HEK293T (cell line): ENCODE measurements at regions not wholly inside any gene's neighbourhood (a gene's known extent, or its start where the extent isn't known, plus 50 kb on each side); places are given as distances from the start of the nearest gene placed in this dataset.

ENCODE experiments used
- CTCF ChIA-PET: fragments of 350-600 bp; formaldehyde crosslinking; extraction: SDS; loops from one replicate; lab custom pipeline; 2021; ENCODE audit warnings: antibody characterized with exemption, inconsistent platforms; lab: Yijun Ruan, JAX
- POLR2A ChIA-PET: fragments of 350-600 bp; formaldehyde crosslinking; extraction: SDS; loops from one replicate; lab custom pipeline; 2020; ENCODE audit warnings: antibody characterized with exemption, inconsistent platforms; lab: Yijun Ruan, JAX
- DNase-seq: peaks from one replicate; pipeline ENCODE4 v3.0.0; 2012; ENCODE audit warnings: mixed read lengths; ENCODE audit errors: extremely low spot score
- ARNT ChIP-seq: fragments of 450-650 bp; IDR thresholded peaks from 2 replicates; pipeline ENCODE4 v1.6.1; 2017; ENCODE audit warnings: mild to moderate bottlenecking
- BHLHE40 ChIP-seq: fragments of 450-650 bp; IDR thresholded peaks from 2 replicates; pipeline ENCODE4 v1.6.1; 2016; ENCODE audit warnings: mild to moderate bottlenecking, moderate library complexity, borderline replicate concordance
- CTBP1 ChIP-seq: fragments of 450-650 bp; IDR thresholded peaks from 2 replicates; pipeline ENCODE4 v1.6.1; 2016; ENCODE audit warnings: borderline replicate concordance
- ELF4 ChIP-seq: fragments of 450-650 bp; IDR thresholded peaks from 2 replicates; pipeline ENCODE4 v1.6.1; 2017; ENCODE audit warnings: antibody characterized with exemption
- FOXA1 ChIP-seq: fragments of 450-650 bp; IDR thresholded peaks from 2 replicates; pipeline ENCODE4 v1.6.1; 2016; ENCODE audit warnings: mild to moderate bottlenecking
- FOXK2 ChIP-seq: fragments of 450-650 bp; IDR thresholded peaks from 2 replicates; pipeline ENCODE4 v1.6.1; 2016; ENCODE audit warnings: mild to moderate bottlenecking
- FOXM1 ChIP-seq: fragments of 450-650 bp; IDR thresholded peaks from 2 replicates; pipeline ENCODE4 v1.6.1; 2017; ENCODE audit warnings: mild to moderate bottlenecking, borderline replicate concordance
- HDGF ChIP-seq: fragments of 450-650 bp; IDR thresholded peaks from 2 replicates; pipeline ENCODE4 v1.6.1; 2017; ENCODE audit warnings: antibody characterized with exemption, borderline replicate concordance
- L3MBTL2 ChIP-seq: fragments of 450-650 bp; conservative IDR thresholded peaks from 2 replicates; pipeline ENCODE4 v1.6.1; 2016; ENCODE audit warnings: mild to moderate bottlenecking
- LEF1 ChIP-seq: fragments of 450-650 bp; IDR thresholded peaks from 2 replicates; pipeline ENCODE4 v1.6.1; 2017; ENCODE audit warnings: mild to moderate bottlenecking, borderline replicate concordance
- NFRKB ChIP-seq: fragments of 450-650 bp; IDR thresholded peaks from 2 replicates; pipeline ENCODE4 v1.6.1; 2016; ENCODE audit warnings: mild to moderate bottlenecking, moderate library complexity
- PKNOX1 ChIP-seq: fragments of 450-650 bp; IDR thresholded peaks from 2 replicates; pipeline ENCODE4 v1.6.1; 2016
- SP1 ChIP-seq: fragments of 450-650 bp; IDR thresholded peaks from 2 replicates; pipeline ENCODE4 v1.6.1; 2017
- SUZ12 ChIP-seq: fragments of 450-650 bp; IDR thresholded peaks from 2 replicates; pipeline ENCODE4 v1.6.1; 2016; ENCODE audit warnings: mild to moderate bottlenecking
- TARDBP ChIP-seq: fragments of 450-650 bp; IDR thresholded peaks from 2 replicates; pipeline ENCODE4 v1.6.1; 2016
- ZNF384 ChIP-seq: fragments of 450-650 bp; IDR thresholded peaks from 2 replicates; pipeline ENCODE4 v1.6.1; 2016

DNA sequence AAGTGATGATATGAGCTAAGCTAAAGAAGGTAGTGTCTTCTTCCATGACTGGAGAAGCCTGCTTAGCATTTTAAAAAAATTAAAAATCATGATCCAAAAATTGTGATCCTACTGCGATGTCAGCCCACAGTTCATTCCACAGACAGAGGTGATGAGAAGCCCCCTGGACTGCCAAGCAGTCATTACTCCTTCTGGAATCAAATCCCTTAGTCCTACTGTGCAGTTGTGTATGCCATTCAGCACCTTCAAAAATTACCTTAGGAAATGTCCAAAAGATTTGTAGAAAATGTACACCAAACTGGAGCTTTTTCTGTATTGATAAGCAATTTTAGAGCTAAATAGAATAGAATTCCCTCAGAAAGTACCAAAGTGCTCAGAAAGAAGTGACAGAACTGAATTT, 283.5 kb upstream of the NFE2L3 start:
- CTCF ChIA-PET = no interaction called here
- POLR2A ChIA-PET = no interaction called here
- DNase-seq = no peak
- TF ChIP-seq ELF4 (no peak), ZNF384 (no peak), LEF1 (no peak), FOXK2 (no peak), HDGF (no peak), FOXA1 (no peak), SUZ12 (no peak), PKNOX1 (no peak), BHLHE40 (no peak), ARNT (no peak), NFRKB (no peak), TARDBP (no peak), FOXM1 (no peak), SP1 (no peak), L3MBTL2 (no peak), CTBP1 (no peak)

GRCh38 chr7:25870574-25870973, 281.4 kb upstream of the NFE2L3 start:
- no peak for DNase-seq
- ChIA-PET CTCF (no interaction called here), POLR2A (no interaction called here)
- TF ChIP-seq L3MBTL2 (no peak), SP1 (no peak), FOXM1 (no peak), SUZ12 (no peak), PKNOX1 (no peak), HDGF (no peak), ELF4 (no peak), ZNF384 (no peak), ARNT (no peak), BHLHE40 (no peak), CTBP1 (no peak), FOXA1 (no peak), FOXK2 (no peak), TARDBP (no peak), NFRKB (no peak), LEF1 (no peak)

GRCh38 chr7:25876092-25876491, 275.9 kb upstream of the NFE2L3 start:
- no peak for DNase-seq
- POLR2A ChIA-PET = no interaction called here
- no peak for TF ChIP-seq ARNT
- TF ChIP-seq PKNOX1 = no peak
- no peak for TF ChIP-seq BHLHE40
- no peak for TF ChIP-seq TARDBP
- TF ChIP-seq SP1 = no peak
- no peak for TF ChIP-seq FOXA1
- no peak for TF ChIP-seq CTBP1
- TF ChIP-seq SUZ12 = no peak
- TF ChIP-seq NFRKB = no peak
- CTCF ChIA-PET = no interaction called here

DNA sequence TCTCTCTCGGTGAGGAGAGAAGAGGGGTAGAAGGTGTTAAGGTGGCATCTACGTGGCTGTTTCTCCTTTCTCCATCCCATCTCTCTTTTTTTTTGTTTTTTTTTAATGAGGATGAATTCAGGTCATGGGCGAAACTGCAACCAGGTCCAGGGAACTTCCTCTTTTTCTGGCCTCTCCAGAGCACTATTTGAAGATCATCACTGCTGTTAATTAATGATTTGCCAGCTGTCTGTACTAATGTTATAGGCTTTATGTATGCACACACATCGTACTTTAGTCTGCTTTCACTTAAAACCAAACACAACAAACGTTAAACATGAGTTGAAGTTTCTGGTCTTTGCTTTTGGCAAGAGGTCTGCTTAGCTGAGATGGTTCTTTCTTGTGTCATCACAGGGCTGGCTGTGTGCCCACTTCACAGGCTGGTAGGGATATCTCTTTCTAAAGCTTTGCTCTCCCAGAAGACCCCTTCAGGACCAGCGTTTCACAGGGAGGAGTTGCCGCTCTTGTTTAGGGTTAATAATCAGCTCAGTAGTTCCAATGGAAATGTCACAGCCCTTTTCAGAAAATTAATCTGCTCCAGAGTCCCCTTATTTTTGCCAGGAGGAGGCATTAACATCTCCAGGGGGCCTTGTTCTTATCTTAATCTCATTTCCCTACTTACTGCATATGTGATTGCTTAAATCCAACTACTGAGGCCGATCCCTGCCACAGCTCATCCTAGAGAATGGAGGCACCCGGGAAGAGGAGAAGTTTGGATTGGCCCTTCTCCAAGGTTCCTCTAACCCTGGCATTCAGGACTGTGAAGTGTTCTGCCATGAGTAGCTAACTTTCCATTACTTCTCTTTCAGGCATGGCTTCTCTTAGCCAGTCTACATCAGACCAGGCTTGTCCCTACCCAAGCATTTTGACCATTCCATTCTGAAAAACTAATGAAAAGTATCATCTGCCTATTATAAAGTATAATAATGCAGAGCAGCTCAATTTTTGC, 273.9 kb upstream of the NFE2L3 start:
- ChIA-PET CTCF (no interaction called here), POLR2A (interaction anchor here (1.0 kb wide), 1 partner anchor 21 kb away, joined by 3 read pairs; no protein-coding TSS in a partner anchor)
- TF ChIP-seq SUZ12 (no peak), L3MBTL2 (no peak), HDGF (no peak), TARDBP (no peak), FOXA1 (no peak), NFRKB (no peak), FOXK2 (no peak), FOXM1 (no peak)
- no peak for DNase-seq

GRCh38 chr7:25879799-25880198, 272.2 kb upstream of the NFE2L3 start:
- CTCF ChIA-PET = interaction anchor here (1.0 kb wide), 1 partner anchor 13 kb away, joined by 4 read pairs; no protein-coding TSS in a partner anchor
- TF ChIP-seq FOXM1 = no peak
- no peak for DNase-seq
- POLR2A ChIA-PET = no interaction called here
